ENCODE measurements at regions not wholly inside any gene's neighbourhood (a gene's known extent, or its start where the extent isn't known, plus 50 kb on each side); places are given as distances from the start of the nearest gene placed in this dataset.

DNA sequence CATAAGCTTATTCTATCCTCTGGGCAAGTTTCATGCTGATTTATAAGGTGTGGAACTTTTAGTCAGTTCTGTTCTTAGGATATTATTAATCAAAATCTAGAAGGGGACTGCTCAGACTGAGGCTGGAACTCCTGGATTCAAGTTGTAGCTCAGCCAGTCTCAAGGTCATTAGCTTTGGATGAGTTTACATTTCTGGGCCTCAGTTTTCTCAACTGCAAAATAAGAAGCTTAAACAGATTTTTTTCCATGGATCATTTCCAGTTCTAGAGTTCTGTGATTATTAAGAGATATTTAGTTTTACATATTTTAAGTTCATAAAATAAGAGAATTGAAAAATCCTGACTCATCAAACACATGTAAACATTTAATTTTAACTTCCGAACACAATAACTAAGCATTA is 442.5 kb upstream of the PKDCC start:
- WGBS (ENCODE audit: insufficient coverage, insufficient replicate concordance, low lambda C conversion rate, missing lambda C conversion rate) = 41% methylated on average over 1 of the region's 1 CpG
- FAIRE-seq (no peak), ATAC-seq (no peak), DNase-seq (ENCODE audit: low read depth, low spot score) (no peak)
- in situ Hi-C loops (cut with MboI) (no loop called here), intact Hi-C loops (cut with micrococcal nuclease; ENCODE audit: unreplicated experiment) (no loop called here)
- no peak for TF ChIP-seq HDGF (IDR thresholded peaks at IDR 0.05)
- TF ChIP-seq ZNF207 (IDR thresholded peaks at IDR 0.05; ENCODE audit: borderline replicate concordance) = no peak
- no peak for TF ChIP-seq IKZF2 (IDR thresholded peaks at IDR 0.05)
- no peak for TF ChIP-seq USF1 (IDR thresholded peaks at IDR 0.05; ENCODE audit: borderline replicate concordance, extremely low read length, insufficient read depth, low read depth, low read length)
- TF ChIP-seq PAX8 (IDR thresholded peaks at IDR 0.05) = no peak
- no peak for TF ChIP-seq NR2F1 (conservative IDR thresholded peaks at IDR 0.05)
- no peak for TF ChIP-seq ZBED1 (IDR thresholded peaks at IDR 0.05; ENCODE audit: borderline replicate concordance)
- no peak for TF ChIP-seq E4F1 (IDR thresholded peaks at IDR 0.05; ENCODE audit: borderline replicate concordance, partially characterized antibody)
- TF ChIP-seq, protein P1, sequence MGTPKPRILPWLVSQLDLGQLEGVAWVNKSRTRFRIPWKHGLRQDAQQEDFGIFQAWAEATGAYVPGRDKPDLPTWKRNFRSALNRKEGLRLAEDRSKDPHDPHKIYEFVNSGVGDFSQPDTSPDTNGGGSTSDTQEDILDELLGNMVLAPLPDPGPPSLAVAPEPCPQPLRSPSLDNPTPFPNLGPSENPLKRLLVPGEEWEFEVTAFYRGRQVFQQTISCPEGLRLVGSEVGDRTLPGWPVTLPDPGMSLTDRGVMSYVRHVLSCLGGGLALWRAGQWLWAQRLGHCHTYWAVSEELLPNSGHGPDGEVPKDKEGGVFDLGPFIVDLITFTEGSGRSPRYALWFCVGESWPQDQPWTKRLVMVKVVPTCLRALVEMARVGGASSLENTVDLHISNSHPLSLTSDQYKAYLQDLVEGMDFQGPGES (IDR thresholded peaks at IDR 0.05) = no peak
- TF ChIP-seq NR2C2 (IDR thresholded peaks at IDR 0.05; ENCODE audit: borderline replicate concordance, control insufficient read depth, insufficient read length, low read depth) = no peak
- TF ChIP-seq GATAD2B (conservative IDR thresholded peaks at IDR 0.05; ENCODE audit: low read depth) = no peak
- no peak for TF ChIP-seq NBN (IDR thresholded peaks at IDR 0.05)
- SMC1A ChIA-PET (ENCODE audit: uncharacterized antibody, unreplicated experiment) = no interaction called here
- no peaks in the 10 kb centered on the region for H4K20me1 ChIP-seq (ENCODE audit: control insufficient read depth, insufficient read depth)
- POLR2A ChIA-PET = no interaction called here
- no peaks in the 10 kb centered on the region for H3K27me3 ChIP-seq (replicated peaks in 1 of 2; ENCODE audit: control insufficient read depth in 2 of 2, insufficient read depth in 2 of 2, low read length in 1 of 2)
- CTCF ChIA-PET = no interaction called here
- RAD21 ChIA-PET (ENCODE audit: unreplicated experiment) = no interaction called here
- no peak overlapping the region for H3K4me2 ChIP-seq (ENCODE audit: control insufficient read depth, insufficient read depth)
- H3K27ac ChIP-seq (ENCODE audit: control insufficient read depth, insufficient read depth) = no peak overlapping the region
- H3K9me3 ChIP-seq (replicated peaks; ENCODE audit: control insufficient read depth, insufficient read depth, low read length) = no peaks in the 10 kb centered on the region
- no peaks in the 10 kb centered on the region for H3K79me2 ChIP-seq (ENCODE audit: control insufficient read depth, insufficient read depth, low read length)
- no peaks in the 10 kb centered on the region for H3K4me1 ChIP-seq (ENCODE audit: control insufficient read depth, insufficient read depth, low read length)
- no peak overlapping the region for H3K9ac ChIP-seq (ENCODE audit: control insufficient read depth, insufficient read depth, low read length)
- H3K36me3 ChIP-seq (ENCODE audit: control insufficient read depth in 2 of 2, insufficient read depth in 2 of 2, low read length in 1 of 2) = no peaks in the 10 kb centered on the region
- no peak overlapping the region for H2AFZ ChIP-seq (ENCODE audit: control insufficient read depth, low read depth, low read length)
- BruUV-seq (replicated peaks) = no TSS peak
- no peak overlapping the region for H3K4me3 ChIP-seq

Measured in GM12878 (cell line).